Heart left ventricle (tissue), 13 donors: ENCODE measurements at regions not wholly inside any gene's neighbourhood (a gene's known extent, or its start where the extent isn't known, plus 50 kb on each side); places are given as distances from the start of the nearest gene placed in this dataset.

Source experiments
- CTCF ChIP-seq, 12 donors: fragments of 200-600 bp; sonication (generic) in 4 of 12; IDR thresholded peaks; one replicate each; pipeline versions ENCODE4 v1.5.0 to v1.8.0; 2018 to 2022; ENCODE audit warnings: antibody characterized with exemption in 12 of 12, mild to moderate bottlenecking in 5 of 12
- POLR2A ChIP-seq, 2 donors: fragments of 450-650 bp; IDR thresholded peaks; one replicate each; pipeline ENCODE4 v1.6.1; 2017; ENCODE audit warnings: antibody characterized with exemption in 2 of 2, mild to moderate bottlenecking in 2 of 2, moderate library complexity in 2 of 2
- donor health status: ischemic (EF 13 %, LVEDD 7.1; RV severe dilation, severe dysfunction).
- donor health status: DM: no; HTN: yes; CAD: no.
- donor health status: DM: no; HTN: no; CAD: no.
- donor health status: ischemic (EF 25% LVEDD 6.9; RV normal size, moderate dysfunction).
- donor health status: ischemic (EF 25% LVEDD 5.7; RV mildly dilated, moderate dysfunction).
- donor health status: ischemic (EF 35%, LVEDD 5.7; RV mildly dilated, moderate dysfunction).
- donor health status: nonischemic (EF 11% LVEDD 7.7; RV severe dilation, severe dysfunction).
- donor health status: DM: yes; HTN: yes; CAD: no.
- donor health status: PGD.
- donor health status: ischemic (EF 29% LVEDD 5.4; RV normal size, mild dysfunction).
- donor health status: nonischemic (EF 23%, LVEDD 6.1; RV moderate dilation, normal function).

DNA sequence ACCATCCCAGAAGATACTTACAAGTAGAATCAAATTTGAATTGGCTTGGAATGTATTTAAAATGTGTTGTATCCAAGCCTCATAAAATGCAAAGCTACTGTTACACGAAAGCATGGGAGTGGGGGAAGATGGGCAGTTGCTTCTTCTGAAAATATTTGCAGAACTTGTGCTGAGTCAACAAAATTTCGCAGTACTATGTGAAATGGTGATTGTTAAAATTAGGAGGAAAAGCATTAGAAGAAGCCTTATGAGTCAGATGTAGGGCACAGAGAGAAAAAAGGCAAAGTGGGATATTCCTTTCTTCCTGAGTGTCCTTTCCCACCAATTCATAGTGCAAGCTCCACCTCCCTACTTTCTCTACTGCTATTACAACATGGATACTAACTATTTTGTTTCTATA, 332.7 kb downstream of the PRDM5 start:
- TF ChIP-seq CTCF (IDR thresholded peaks at IDR 0.05), result no peak
- no peak for TF ChIP-seq POLR2A (IDR thresholded peaks at IDR 0.05)
